ENCODE measurements at regions not wholly inside any gene's neighbourhood (a gene's known extent, or its start where the extent isn't known, plus 50 kb on each side); places are given as distances from the start of the nearest gene placed in this dataset.

DNA sequence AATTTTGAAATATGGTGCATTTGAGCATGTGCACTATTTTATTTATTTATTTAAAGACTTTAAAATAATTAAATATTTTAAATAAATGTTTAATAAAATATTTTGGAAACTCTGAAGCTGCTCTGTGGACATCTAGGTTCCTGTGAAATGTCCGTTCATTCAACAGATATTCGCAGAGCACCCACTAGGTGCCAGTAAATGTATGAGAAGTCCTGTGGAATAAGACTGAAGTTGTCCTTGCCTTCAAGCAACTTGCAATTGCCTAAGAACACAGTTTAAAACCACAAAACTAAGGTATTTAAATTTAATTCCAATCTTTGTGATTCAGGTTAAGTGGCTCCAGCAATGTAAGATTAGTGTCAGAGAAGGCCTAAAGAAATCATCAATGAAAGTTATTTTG is 306.7 kb downstream of the GBA3 start:
- TF ChIP-seq EZH2phosphoT487 (IDR thresholded peaks at IDR 0.05; ENCODE audit: low read length) (no peak), EZH2 (optimal IDR thresholded peaks at IDR 0.05; ENCODE audit: low read depth, low read length) (no peak), CTCF (IDR thresholded peaks at IDR 0.05; ENCODE audit: low read length) (no peak)
